ACHN (cell line): ENCODE measurements at regions not wholly inside any gene's neighbourhood (a gene's known extent, or its start where the extent isn't known, plus 50 kb on each side); places are given as distances from the start of the nearest gene placed in this dataset.

ENCODE experiments used
- DNase-seq: peaks from one replicate; pipeline ENCODE4 v3.0.0-alpha.2; 2015
- in situ Hi-C: cut with HindIII; loops from 2 replicates; pipeline ENCODE4 v1.10.0; 2017; ENCODE audit warnings: low sequenced_read_pairs, low pct_ligation_motif_present, low pct_unique_long_range_greater_than_20kb

- in situ Hi-C loops, result loop anchor here (25.0 kb wide), 1 partner anchor 168 kb away; no protein-coding TSS in a partner anchor
- DNase-seq, result no peak
These were observed 173.0 kb downstream of the EMP1 start for GRCh38 chr12:13369474-13370056.

GRCh38 chr12:13368971-13369370 lies 172.4 kb downstream of the EMP1 start:
- DNase-seq, result no peak
- in situ Hi-C loops, result loop anchor here (25.0 kb wide), 1 partner anchor 168 kb away; no protein-coding TSS in a partner anchor

- no peak for DNase-seq
- in situ Hi-C loops, result loop anchor here (25.0 kb wide), 1 partner anchor 169 kb away; no protein-coding TSS in a partner anchor
These were observed 171.9 kb downstream of the EMP1 start for GRCh38 chr12:13368431-13368830.

- DNase-seq, result no peak
These were observed 171.4 kb downstream of the EMP1 start for GRCh38 chr12:13367973-13368372.

GRCh38 chr12:13365748-13366366 lies 169.3 kb downstream of the EMP1 start:
- DNase-seq, result no peak
- in situ Hi-C loops, result loop anchor here (25.0 kb wide), 1 partner anchor 171 kb away; no protein-coding TSS in a partner anchor

More at GRCh38 chr12:13367973-13368372, 171.4 kb downstream of the EMP1 start:
- in situ Hi-C loops, result loop anchor here (25.0 kb wide), 1 partner anchor 169 kb away; no protein-coding TSS in a partner anchor

GRCh38 chr12:13362260-13362841 lies 165.8 kb downstream of the EMP1 start:
- peak; percentile 86 for DNase-seq
- in situ Hi-C loops, result loop anchor here (25.0 kb wide), 1 partner anchor 175 kb away; no protein-coding TSS in a partner anchor

- in situ Hi-C loops, result loop anchor here (25.0 kb wide), 1 partner anchor 178 kb away; no protein-coding TSS in a partner anchor
- no peak for DNase-seq
These were observed 163.1 kb downstream of the EMP1 start for GRCh38 chr12:13359636-13360035.

- in situ Hi-C loops, result loop anchor here (25.0 kb wide), 1 partner anchor 179 kb away; no protein-coding TSS in a partner anchor
- DNase-seq, result no peak
These were observed 161.9 kb downstream of the EMP1 start for GRCh38 chr12:13358391-13358905.

- DNase-seq, result no peak
- in situ Hi-C loops, result loop anchor here (25.0 kb wide), 1 partner anchor 186 kb away; no protein-coding TSS in a partner anchor
These were observed 154.4 kb downstream of the EMP1 start for GRCh38 chr12:13350946-13351345.

- in situ Hi-C loops, result loop anchor here (25.0 kb wide), 1 partner anchor 187 kb away; no protein-coding TSS in a partner anchor
- DNase-seq, result no peak
These were observed 153.9 kb downstream of the EMP1 start for GRCh38 chr12:13350381-13350780.

- in situ Hi-C loops, result no loop called here
- DNase-seq, result no peak
These were observed 151.9 kb downstream of the EMP1 start for GRCh38 chr12:13348464-13348863.

- DNase-seq, result peak; percentile 73
- in situ Hi-C loops, result no loop called here
These were observed 150.9 kb downstream of the EMP1 start for GRCh38 chr12:13347241-13348043.

- in situ Hi-C loops, result no loop called here
- DNase-seq, result no peak
These were observed 149.2 kb downstream of the EMP1 start for GRCh38 chr12:13345722-13346121.

- in situ Hi-C loops, result no loop called here
- DNase-seq, result no peak
These were observed 146.8 kb downstream of the EMP1 start for GRCh38 chr12:13343375-13343774.

GRCh38 chr12:13342971-13343370 lies 146.4 kb downstream of the EMP1 start:
- in situ Hi-C loops, result no loop called here
- DNase-seq, result no peak

- in situ Hi-C loops, result no loop called here
- no peak for DNase-seq
These were observed 143.6 kb downstream of the EMP1 start for GRCh38 chr12:13340149-13340548.

GRCh38 chr12:13339538-13339937 lies 143.0 kb downstream of the EMP1 start:
- in situ Hi-C loops, result no loop called here
- peak; percentile 32 for DNase-seq

GRCh38 chr12:13339091-13339490 lies 142.6 kb downstream of the EMP1 start:
- in situ Hi-C loops, result no loop called here
- no peak for DNase-seq
